Small intestine (tissue), 7 donors: ENCODE measurements at regions not wholly inside any gene's neighbourhood (a gene's known extent, or its start where the extent isn't known, plus 50 kb on each side); places are given as distances from the start of the nearest gene placed in this dataset.
"Not testable (repeated sequence)": the region's sequence is repeated elsewhere in the genome, so short reads cannot be mapped to it uniquely, and the experiment has no call there.

Experiments
- DNase-seq, 2 donors: peaks; one replicate each; pipeline versions ENCODE4 v3.0.0 to v3.0.0-alpha.2; 2013
- FAIRE-seq: peaks from 2 replicates; lab custom pipeline; 2012; peaks lifted over from hg19 to GRCh38; lab: Jason Lieb, UNC
- H3K27ac ChIP-seq, 3 donors: one replicate each; pipeline ENCODE4 v1.5.1; 2013; ENCODE audit warnings: low read length in 2 of 3, mild to moderate bottlenecking in 2 of 3, control low read depth in 1 of 3, inconsistent platforms in 1 of 3, low read depth in 1 of 3, moderate library complexity in 1 of 3
- H3K27me3 ChIP-seq, 3 donors: one replicate each; pipeline ENCODE4 v1.6.1; 2013; ENCODE audit warnings: low read length in 3 of 3, inconsistent platforms in 1 of 3; ENCODE audit not compliant: control insufficient read depth in 3 of 3, insufficient read depth in 3 of 3
- H3K36me3 ChIP-seq, 3 donors: one replicate each; pipeline ENCODE4 v1.6.1; 2013; ENCODE audit warnings: low read length in 3 of 3, inconsistent platforms in 1 of 3, low read depth in 1 of 3, mild to moderate bottlenecking in 1 of 3, moderate library complexity in 1 of 3; ENCODE audit not compliant: control insufficient read depth in 3 of 3, insufficient read depth in 2 of 3
- H3K4me1 ChIP-seq, 3 donors: one replicate each; pipeline ENCODE4 v1.6.1; 2013; ENCODE audit warnings: low read length in 2 of 3, inconsistent platforms in 1 of 3, low read depth in 1 of 3, mild to moderate bottlenecking in 1 of 3, moderate library complexity in 1 of 3; ENCODE audit not compliant: control insufficient read depth in 3 of 3, insufficient read depth in 2 of 3
- H3K4me3 ChIP-seq, 3 donors: one replicate each; pipeline ENCODE4 v1.5.1; 2013; ENCODE audit warnings: low read length in 3 of 3, control low read depth in 1 of 3, inconsistent platforms in 1 of 3, low read depth in 1 of 3, mild to moderate bottlenecking in 1 of 3, moderate library complexity in 1 of 3
- H3K9me3 ChIP-seq, 2 donors: one replicate each; pipeline ENCODE4 v1.6.1; 2013; ENCODE audit warnings: low read depth in 1 of 2, low read length in 1 of 2; ENCODE audit not compliant: control insufficient read depth in 2 of 2, insufficient read depth in 1 of 2
- WGBS, 3 donors: extraction: QIAGEN DNeasy Blood & Tissue Kit; methylation state at CpG; one replicate each; pipeline ENCODE4 v1.1.7; 2013; 5-methylcytosine and 5-hydroxymethylcytosine counted together
- donor health status: healthy with polysubstance abuse.
- donor health status: control.
- donor health status: control.
- donor health status: Bipolar disorder and iron deficiency.
- donor health status: healthy.

- WGBS, 3 donors, result 3 to 39% (median 19%) methylated on average over 3 of the region's 3 CpGs
- Histone ChIP-seq H3K4me1 (peaks cover 3 to 5% (median 3%) of the 10 kb centered on the region in 3 donors), H3K9me3 (no peaks in the 10 kb centered on the region), H3K27ac (no peak overlapping the region), H3K27me3 (no peaks in the 10 kb centered on the region), H3K4me3 (no peak overlapping the region), H3K36me3 (no peaks in the 10 kb centered on the region)
- DNase-seq, result peak; percentile 15 to 33
- FAIRE-seq, result no peak
Observed at GRCh38 chr6:82118150-82118562, 129.4 kb downstream of the IBTK start.

GRCh38 chr6:82114748-82115147, 132.8 kb downstream of the IBTK start:
- Histone ChIP-seq H3K27ac (no peak overlapping the region), H3K9me3 (no peaks in the 10 kb centered on the region), H3K27me3 (no peaks in the 10 kb centered on the region), H3K4me1 (peaks cover 3 to 5% (median 3%) of the 10 kb centered on the region in 3 donors), H3K36me3 (no peaks in the 10 kb centered on the region), H3K4me3 (no peak overlapping the region)
- DNase-seq (no peak), FAIRE-seq (no peak)
- WGBS, 3 donors, result 85 to 94% (median 89%) methylated on average over 3 of the region's 3 CpGs

- H3K27ac ChIP-seq, result no peak overlapping the region
- peaks cover 3 to 4% (median 3%) of the 10 kb centered on the region in 3 donors for H3K4me1 ChIP-seq
- H3K9me3 ChIP-seq, result no peaks in the 10 kb centered on the region
- FAIRE-seq (no peak), DNase-seq (no peak)
- H3K36me3 ChIP-seq, result no peaks in the 10 kb centered on the region
- H3K27me3 ChIP-seq, result no peaks in the 10 kb centered on the region
- H3K4me3 ChIP-seq, result no peak overlapping the region
- 58 to 78% (median 63%) methylated on average over 3 of the region's 3 CpGs for WGBS, 3 donors
Observed at GRCh38 chr6:82113231-82113630, 134.3 kb downstream of the IBTK start.

GRCh38 chr6:82111818-82112217, 135.7 kb downstream of the IBTK start:
- Histone ChIP-seq H3K36me3 (no peaks in the 10 kb centered on the region), H3K4me3 (no peak overlapping the region), H3K9me3 (no peaks in the 10 kb centered on the region), H3K27me3 (no peaks in the 10 kb centered on the region), H3K4me1 (no peaks in the 10 kb centered on the region), H3K27ac (no peak overlapping the region)
- FAIRE-seq (no peak), DNase-seq (no peak)

DNA sequence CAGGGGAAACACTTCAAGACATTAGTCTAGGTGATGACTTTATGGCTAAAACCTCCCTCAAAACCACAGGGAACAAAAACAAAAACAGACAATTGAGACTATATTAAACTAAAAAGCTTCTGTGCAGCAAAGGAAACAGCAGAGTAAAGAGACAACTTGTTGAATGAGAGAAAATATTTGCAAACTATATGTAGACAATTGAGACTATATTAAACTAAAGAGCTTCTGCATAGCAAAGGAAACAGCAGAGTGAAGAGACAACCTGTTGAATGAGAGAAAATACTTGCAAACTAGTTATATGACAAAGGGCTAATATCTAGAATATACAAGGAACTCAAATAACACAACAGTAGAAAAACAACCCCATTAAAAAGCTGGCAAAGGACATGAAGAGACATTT, 136.4 kb downstream of the IBTK start:
- Histone ChIP-seq H3K36me3 (no peaks in the 10 kb centered on the region), H3K4me3 (no peak overlapping the region), H3K9me3 (no peaks in the 10 kb centered on the region), H3K4me1 (no peaks in the 10 kb centered on the region), H3K27ac (no peak overlapping the region), H3K27me3 (no peaks in the 10 kb centered on the region)
- DNase-seq, result no peak
- FAIRE-seq, result no peak

DNA sequence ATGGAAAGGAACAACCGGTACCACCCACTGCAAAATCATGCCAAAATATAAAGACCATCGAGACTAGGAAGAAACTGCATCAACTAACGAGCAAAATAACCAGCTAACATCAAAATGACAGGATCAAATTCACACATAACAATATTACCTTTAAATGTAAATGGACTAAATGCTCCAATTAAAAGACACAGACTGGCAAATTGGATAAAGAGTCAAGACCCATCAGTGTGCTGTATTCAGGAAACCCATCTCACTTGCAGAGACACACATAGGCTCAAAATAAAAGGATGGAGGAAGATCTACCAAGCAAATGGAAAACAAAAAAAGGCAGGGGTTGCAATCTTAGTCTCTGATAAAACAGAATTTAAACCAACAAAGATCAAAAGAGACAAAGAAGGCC, 144.4 kb downstream of the IBTK start:
- H3K9me3 ChIP-seq, FAIRE-seq, H3K4me3 ChIP-seq, H3K36me3 ChIP-seq, DNase-seq, H3K27me3 ChIP-seq, H3K27ac ChIP-seq, H3K4me1 ChIP-seq: not testable (repeated sequence)
- WGBS, 3 donors, result 79 to 88% (median 82%) methylated on average over 3 of the region's 3 CpGs

GRCh38 chr6:82101374-82102114, 146.0 kb downstream of the IBTK start:
- not testable (repeated sequence) for H3K36me3 ChIP-seq, H3K9me3 ChIP-seq, DNase-seq, H3K27ac ChIP-seq, FAIRE-seq, H3K4me1 ChIP-seq, H3K27me3 ChIP-seq
- peak overlapping the region in 1 of 3 donors; percentile 30 for H3K4me3 ChIP-seq
- WGBS, 3 donors, result 51 to 72% (median 64%) methylated on average over 19 to 23 of the region's 23 CpGs

GRCh38 chr6:82100763-82101162, 146.8 kb downstream of the IBTK start:
- not testable (repeated sequence) for H3K36me3 ChIP-seq, H3K27me3 ChIP-seq, DNase-seq, H3K4me1 ChIP-seq, H3K4me3 ChIP-seq, FAIRE-seq, H3K9me3 ChIP-seq, H3K27ac ChIP-seq
- 77 to 89% (median 86%) methylated on average over 1 of the region's 1 CpG for WGBS, 3 donors

GRCh38 chr6:82097676-82098075, 149.9 kb downstream of the IBTK start:
- H3K27me3 ChIP-seq, result no peaks in the 10 kb centered on the region
- 41 to 75% (median 54%) methylated on average over 2 of the region's 2 CpGs for WGBS, 3 donors
- no peak overlapping the region for H3K4me3 ChIP-seq
- H3K27ac ChIP-seq, result no peak overlapping the region
- no peaks in the 10 kb centered on the region for H3K36me3 ChIP-seq
- no peak for FAIRE-seq
- no peak for DNase-seq
- H3K4me1 ChIP-seq, result no peaks in the 10 kb centered on the region
- H3K9me3 ChIP-seq, result no peaks in the 10 kb centered on the region
